Stimulated activated naive CD4-positive, alpha-beta T cell (primary cell): ENCODE measurements at regions not wholly inside any gene's neighbourhood (a gene's known extent, or its start where the extent isn't known, plus 50 kb on each side); places are given as distances from the start of the nearest gene placed in this dataset.
"Not testable (repeated sequence)": the region's sequence is repeated elsewhere in the genome, so short reads cannot be mapped to it uniquely, and the experiment has no call there.

ENCODE experiments used
- DNase-seq, 6 experiments: peaks; one replicate each; lab custom pipeline; 2025; lab: John Stamatoyannopoulos, UW

DNA sequence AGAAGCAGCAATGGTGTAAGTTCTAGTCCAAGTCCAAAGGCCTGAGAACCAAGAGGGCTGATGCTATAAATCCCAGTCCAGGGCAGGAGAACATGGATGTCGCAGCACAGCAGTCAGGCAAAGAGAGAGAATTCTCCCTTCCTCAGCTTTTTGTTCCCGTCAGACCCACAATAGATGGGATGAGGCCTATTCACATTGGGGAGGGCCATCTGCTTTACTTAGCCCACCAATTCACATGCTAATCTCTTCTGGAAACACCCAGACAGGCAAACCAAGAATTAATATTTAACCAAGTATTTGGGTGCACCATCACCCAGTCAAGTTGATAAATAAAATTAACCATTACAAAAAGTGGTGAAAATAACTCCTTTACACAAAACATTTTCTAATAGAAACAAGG, 511.7 kb upstream of the UBE2E2 start:
- DNase-seq, result no peak

DNA sequence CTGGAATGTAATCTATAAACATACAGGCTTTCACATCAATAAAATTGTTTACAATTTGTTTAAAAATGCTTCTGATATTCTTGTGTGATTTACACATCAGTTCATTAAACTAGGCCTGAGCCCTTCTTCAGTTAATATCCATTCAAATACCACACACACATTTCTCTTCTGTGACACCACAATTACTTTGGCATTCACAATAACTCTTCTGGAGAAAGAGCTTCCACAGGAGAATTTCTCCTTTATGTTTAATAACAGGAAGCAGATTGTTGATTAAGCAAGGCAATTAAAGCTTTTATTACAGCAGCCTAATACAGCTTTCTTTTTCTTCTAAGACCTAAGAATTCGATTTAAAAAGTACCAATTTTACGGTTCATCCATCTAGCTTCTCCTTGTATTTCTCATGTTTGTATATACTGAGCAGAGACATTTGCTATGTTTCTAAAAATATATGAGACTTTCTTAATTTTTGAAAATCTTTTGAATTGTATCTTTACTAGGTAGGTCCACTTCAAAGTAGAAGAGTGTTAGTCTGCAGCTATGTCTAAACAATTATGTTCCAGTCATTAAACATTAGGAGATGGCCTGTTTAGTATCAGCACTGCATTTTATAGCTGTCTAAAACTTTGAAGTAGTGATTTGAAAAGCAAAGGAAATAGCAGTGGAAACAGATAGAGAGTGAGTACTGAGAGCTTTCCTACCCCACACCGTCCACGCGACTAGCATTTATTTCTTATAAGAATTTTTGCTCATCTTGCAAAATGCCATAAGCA, 511.1 kb upstream of the UBE2E2 start:
- DNase-seq, result no peak

- no peak for DNase-seq
Measured at GRCh38 chr3:22700876-22701275, 502.3 kb upstream of the UBE2E2 start.

DNA sequence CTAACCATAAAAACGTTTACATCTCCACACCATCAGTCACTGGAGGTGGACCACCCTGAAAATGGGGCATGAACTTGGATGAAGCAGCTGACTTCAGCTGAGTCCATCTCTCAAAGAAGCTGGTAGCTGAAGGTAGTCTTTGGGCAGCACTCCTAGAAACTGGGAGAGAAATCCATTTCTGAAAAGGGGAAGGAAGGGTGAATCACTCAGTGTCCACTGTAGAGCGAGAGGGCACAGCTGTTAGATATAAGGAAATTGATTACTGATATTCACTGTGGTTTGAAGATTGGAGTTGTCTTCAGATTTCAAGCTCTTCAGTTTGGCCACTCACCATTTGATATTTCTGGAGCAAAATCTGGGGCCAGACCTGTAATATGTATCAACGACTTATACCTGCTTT, 499.0 kb upstream of the UBE2E2 start:
- DNase-seq, result no peak

DNA sequence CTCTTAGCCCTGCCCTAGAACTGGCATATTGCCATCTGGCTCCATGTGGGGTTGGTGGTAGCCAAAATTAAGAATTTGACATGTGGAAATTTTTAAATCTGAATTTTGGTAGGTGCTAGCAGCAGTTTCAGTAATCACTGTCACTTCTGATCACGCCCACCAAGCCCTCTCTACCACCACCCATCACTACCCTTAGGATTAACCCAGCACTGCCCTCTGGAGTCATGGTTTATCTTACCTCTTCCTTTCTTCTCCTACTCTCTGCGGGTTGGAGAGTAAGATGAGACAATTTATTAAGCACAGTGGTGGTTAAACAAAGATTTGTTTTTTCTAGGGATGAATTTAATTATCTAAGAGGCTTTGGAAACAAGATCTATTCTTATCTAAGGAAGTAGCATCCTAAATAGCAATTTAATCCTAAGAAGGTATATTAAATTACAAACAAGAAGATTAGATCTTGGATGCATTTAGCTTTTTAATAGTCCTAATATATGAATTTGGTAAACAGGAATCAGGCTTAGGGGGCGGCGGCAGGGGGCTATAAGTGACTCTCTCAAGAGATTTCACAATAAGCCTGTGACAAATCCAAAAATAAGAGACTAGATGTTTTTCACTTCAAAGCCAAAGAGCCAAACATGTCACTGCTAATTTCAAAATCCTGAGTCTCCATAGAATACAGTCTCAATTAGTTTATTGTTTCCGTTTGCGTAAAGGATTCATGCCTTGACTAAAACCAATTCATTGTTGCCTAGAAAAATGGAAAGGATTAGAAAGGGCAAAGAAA, 498.4 kb upstream of the UBE2E2 start:
- DNase-seq, result no peak

DNA sequence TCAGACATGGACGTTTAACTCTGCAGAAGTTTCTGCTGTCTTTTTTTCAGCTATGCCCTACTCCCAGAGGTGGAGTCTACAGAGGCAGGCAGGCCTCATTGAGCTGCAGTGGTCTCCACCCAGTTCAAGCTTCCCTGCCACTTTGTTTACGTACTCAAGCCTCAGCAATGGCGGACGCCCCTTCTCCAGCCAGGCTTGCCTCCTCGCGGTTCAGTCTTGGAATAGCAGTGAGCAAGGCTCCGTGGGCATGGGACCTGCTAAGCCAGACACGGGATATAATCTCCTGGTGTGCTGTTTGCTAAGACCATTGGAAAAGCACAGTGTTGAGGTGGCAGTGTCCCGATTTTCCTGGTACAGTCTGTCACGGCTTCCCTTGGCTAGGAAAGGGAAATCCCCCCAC, 496.2 kb upstream of the UBE2E2 start:
- not testable (repeated sequence) for DNase-seq

GRCh38 chr3:22713936-22714335, 489.2 kb upstream of the UBE2E2 start:
- DNase-seq, result no peak

DNA sequence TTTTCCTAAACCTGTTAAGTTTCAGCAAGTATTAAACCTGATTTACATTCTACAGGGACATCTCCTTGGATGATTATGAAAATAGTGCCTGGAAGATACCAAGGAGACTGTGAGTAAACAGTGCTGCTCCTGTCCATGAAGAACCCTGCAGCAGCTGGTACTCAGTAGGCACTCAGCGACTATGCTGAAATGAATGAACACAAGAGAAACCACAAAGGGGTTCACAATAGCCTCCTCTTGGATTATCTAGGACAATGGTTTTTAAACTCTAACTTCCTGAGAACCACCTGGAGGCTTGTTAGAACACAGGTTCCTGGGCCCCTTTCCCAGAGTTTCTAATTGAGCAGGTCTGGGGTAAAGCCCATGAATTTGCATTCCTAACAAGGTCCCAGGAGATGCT, 488.4 kb upstream of the UBE2E2 start:
- DNase-seq, result no peak

GRCh38 chr3:22720596-22720995, 482.5 kb upstream of the UBE2E2 start:
- DNase-seq, result no peak

GRCh38 chr3:22724420-22724819, 478.7 kb upstream of the UBE2E2 start:
- no peak for DNase-seq

- DNase-seq, result no peak
Measured at GRCh38 chr3:22728406-22728805, 474.7 kb upstream of the UBE2E2 start.

DNA sequence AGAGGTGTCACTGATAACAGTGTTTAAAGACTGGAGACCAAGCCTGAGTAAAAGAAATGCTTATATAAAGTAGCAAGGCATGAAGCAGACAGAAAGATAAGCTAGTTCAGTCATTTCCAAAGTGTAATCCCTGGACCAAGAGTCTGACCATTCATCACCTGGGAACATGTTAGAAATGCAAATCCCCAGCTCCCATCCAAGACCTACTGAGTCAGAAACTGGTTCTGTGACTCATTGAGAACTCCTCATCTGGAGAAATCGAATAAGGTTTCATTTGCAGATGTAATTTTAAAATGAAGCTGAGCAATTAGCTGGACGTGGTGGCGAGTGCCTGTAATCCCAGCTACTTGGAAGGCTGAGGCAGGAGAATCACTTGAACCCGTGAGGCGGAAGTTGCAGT, 473.9 kb upstream of the UBE2E2 start:
- no peak for DNase-seq

GRCh38 chr3:22729981-22730380, 473.1 kb upstream of the UBE2E2 start:
- no peak for DNase-seq

DNA sequence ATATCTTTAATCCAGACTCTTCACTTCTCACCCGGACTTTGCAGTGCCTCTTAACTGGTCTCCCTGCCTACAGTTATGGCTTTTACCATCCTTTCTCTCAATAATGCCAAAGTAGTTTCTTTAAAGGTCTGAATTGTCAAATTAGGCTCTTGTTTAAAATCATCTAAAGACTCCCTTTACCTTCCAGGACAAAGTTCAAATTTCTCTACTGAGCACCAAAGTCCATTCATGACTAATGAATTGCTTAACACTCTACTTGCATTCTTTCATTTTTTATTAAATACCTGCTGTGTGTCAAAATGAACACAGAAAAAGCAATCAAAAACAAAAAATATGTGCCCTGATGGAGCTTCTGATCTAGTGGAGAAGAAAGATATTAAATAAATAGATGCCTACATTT, 472.4 kb upstream of the UBE2E2 start:
- no peak for DNase-seq

GRCh38 chr3:22731901-22732300, 471.2 kb upstream of the UBE2E2 start:
- no peak for DNase-seq

GRCh38 chr3:22732641-22733040, 470.5 kb upstream of the UBE2E2 start:
- DNase-seq, result no peak

- DNase-seq, result no peak
Measured at GRCh38 chr3:22734207-22734606, 468.9 kb upstream of the UBE2E2 start.

DNA sequence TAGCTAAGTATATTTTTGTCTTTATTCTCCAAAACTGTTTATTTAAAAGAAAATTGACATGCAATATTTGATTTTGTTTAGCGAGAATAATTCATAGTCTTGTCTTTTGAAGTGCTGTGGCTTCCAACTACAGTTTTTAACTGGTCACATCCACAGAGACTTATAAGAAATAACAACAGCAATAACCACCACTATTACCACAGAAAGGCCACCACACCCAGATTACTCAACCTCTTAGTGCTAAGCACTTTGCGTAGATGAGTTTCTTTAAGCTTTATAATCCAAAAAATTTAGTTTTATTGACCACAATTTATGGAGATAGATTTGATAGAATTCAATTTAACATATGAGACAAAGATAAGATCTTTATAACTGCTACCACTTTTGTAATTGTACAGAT, 468.4 kb upstream of the UBE2E2 start:
- DNase-seq, result no peak

DNA sequence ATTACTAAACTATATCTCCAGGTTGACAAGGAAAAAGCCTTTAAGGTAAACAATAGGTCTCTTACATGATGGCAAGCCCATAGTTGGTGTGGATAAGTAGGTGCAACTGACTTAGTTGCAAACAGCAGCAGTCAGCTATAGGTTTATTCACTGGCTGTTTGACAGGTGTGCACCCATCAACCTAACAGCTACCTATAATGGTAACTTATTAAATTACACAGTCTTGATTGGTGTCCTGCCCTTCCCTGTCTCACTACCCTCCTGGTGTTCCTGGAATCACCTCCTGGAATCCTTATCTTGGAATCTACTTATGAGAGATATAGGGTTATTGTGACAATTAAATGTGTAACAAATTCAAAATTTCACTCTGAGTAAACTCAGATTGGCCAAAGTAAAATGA, 467.8 kb upstream of the UBE2E2 start:
- DNase-seq, result no peak

- not testable (repeated sequence) for DNase-seq
Measured at GRCh38 chr3:22743386-22743785, 459.7 kb upstream of the UBE2E2 start.

DNA sequence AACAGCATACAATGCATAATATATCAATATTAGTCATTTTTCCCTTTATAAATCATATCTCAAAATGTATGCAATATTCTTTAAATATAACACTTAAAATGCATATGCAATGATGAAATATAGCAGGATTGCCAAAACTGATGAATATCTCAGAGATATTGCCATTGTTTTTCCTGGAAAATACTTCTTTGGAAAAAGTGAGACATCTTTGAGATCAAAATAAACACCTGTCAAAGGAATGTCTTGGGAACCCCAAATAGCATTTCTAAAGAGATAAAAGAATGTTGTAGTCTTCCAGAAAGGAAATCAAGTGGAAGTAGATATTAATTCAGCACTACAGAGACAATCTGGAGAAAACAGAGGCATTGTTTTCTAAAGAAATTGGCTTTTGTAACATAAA, 457.8 kb upstream of the UBE2E2 start:
- DNase-seq, result no peak

DNA sequence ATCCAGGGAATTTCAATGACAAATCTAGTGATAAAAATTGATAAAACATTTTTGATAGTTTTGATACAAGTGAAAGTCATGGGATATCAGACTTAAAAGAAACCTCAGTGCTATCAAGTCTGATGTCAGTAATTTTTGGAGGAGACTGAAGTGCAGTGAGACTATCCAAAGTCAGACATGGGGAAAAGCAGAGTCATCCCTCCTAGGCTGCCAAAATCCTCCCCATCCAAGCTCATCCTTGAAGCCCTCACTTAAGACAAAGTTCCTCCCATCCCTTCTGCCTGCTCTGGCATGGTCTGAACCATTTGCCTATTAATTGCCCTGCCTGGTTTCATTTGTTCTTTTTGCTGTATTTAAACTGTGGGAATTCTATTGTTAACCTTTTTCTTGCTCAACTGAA, 456.9 kb upstream of the UBE2E2 start:
- DNase-seq, result no peak

DNA sequence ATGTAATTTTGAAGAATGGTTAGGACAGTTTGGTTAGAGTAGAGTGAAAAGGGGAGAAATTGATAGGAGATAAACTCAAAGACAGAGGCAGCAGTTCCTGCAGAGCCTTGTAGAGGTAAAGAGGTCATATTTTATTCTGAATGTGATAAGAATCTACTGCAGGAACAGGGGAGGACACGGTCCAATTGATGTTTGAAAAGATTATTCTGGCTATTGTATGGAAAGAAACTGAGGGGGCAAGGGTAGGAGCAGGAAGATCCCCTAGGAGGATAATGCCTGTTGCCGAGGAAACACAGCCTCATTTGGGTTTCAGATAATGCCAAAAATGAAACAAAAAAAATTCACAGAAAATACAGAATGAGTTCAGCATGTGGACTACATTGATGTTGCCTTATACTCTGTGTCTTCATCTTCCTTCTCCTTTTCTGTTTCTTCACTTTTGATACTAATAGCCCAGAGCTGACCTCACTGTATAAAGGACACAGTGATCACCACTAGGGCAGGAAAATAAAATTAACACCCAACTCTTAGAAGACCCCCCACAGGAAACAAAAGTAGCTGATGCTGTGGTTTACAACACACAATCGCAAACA, 454.6 kb upstream of the UBE2E2 start:
- DNase-seq, result no peak
